Lung (tissue), 11 donors: ENCODE measurements at regions not wholly inside any gene's neighbourhood (a gene's known extent, or its start where the extent isn't known, plus 50 kb on each side); places are given as distances from the start of the nearest gene placed in this dataset.

Source experiments
- ATAC-seq: fragments of 200-7000 bp; cut with Tn5 transposase; one replicate; pipeline ENCODE4 v1.9.1; 2020; ENCODE audit warnings: moderate number of reproducible peaks; ENCODE audit not compliant: insufficient read depth, low FRiP score
- DNase-seq, 3 donors: peaks; one replicate each; pipeline ENCODE4 v3.0.0-alpha.2; 2013 to 2017
- H3K27ac ChIP-seq, 2 donors: one replicate each; pipeline ENCODE4 v1.5.1; 2013; ENCODE audit warnings: mild to moderate bottlenecking in 2 of 2, moderate library complexity in 2 of 2, control low read depth in 1 of 2, inconsistent platforms in 1 of 2, low read depth in 1 of 2, low read length in 1 of 2
- H3K27me3 ChIP-seq, 3 donors: one replicate each; pipeline ENCODE4 v1.5.1; 2013; ENCODE audit warnings: low read length in 2 of 3; ENCODE audit not compliant: control insufficient read depth in 3 of 3, insufficient read depth in 3 of 3
- H3K36me3 ChIP-seq, 4 donors: one replicate each; pipeline ENCODE4 v1.5.1; 2013; ENCODE audit warnings: low read length in 4 of 4, mild to moderate bottlenecking in 1 of 4, moderate library complexity in 1 of 4; ENCODE audit not compliant: control insufficient read depth in 4 of 4, insufficient read depth in 4 of 4
- H3K4me1 ChIP-seq, 5 donors: one replicate each; pipeline ENCODE4 v1.5.1; 2013; ENCODE audit warnings: low read length in 5 of 5, mild to moderate bottlenecking in 2 of 5, moderate library complexity in 1 of 5; ENCODE audit not compliant: control insufficient read depth in 5 of 5, insufficient read depth in 5 of 5
- H3K4me3 ChIP-seq: one replicate; pipeline ENCODE4 v1.5.1; 2013; ENCODE audit warnings: mild to moderate bottlenecking, control low read depth, moderate library complexity
- H3K9ac ChIP-seq, 2 donors: one replicate each; pipeline ENCODE4 v1.5.1; 2013; ENCODE audit warnings: low read length in 2 of 2, control low read depth in 1 of 2; ENCODE audit not compliant: insufficient read depth in 1 of 2
- H3K9me3 ChIP-seq, 4 donors: one replicate each; pipeline ENCODE4 v1.5.1; 2013; ENCODE audit warnings: low read length in 3 of 4, mild to moderate bottlenecking in 1 of 4, moderate library complexity in 1 of 4; ENCODE audit not compliant: control insufficient read depth in 4 of 4, insufficient read depth in 3 of 4
- WGBS, 2 donors: extraction: QIAGEN DNeasy Blood & Tissue Kit; methylation state at CpG; one replicate each; pipeline ENCODE4 v1.1.7; 2013; 5-methylcytosine and 5-hydroxymethylcytosine counted together
- TF ChIP-seq, protein P1 (sequence below): IDR thresholded peaks from 2 replicates; pipeline ENCODE4 v1.5.1; 2012; ENCODE audit warnings: mild to moderate bottlenecking; ENCODE audit errors: control extremely low read depth, extremely low read depth
- donor health status: control.
- donor health status: control.
- donor health status: Bipolar disorder and iron deficiency.
- donor health status: healthy.
- donor health status: DM: yes; HTN: yes; CAD: no.

DNA sequence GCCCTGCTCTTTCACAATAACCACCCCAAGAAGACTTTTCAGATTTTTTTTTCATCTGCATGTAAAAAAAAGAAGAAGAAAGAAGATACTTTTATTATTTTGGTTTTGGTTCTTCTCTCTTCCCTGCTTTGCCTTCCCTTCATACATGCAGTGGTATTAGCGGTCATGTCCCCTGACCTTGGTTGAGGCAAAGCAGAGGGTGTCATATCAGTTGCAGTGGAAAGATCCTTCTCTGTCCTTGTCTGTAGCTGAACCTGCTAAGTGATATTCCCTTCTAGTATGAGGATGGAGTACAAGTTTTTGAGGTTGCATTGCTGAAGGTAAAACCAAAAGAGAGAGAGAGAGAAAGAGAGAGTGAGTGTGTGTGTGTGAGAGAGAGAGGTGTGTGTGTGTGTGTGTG lies 345.7 kb downstream of the UTRN start:
- Histone ChIP-seq H3K9ac (no peak overlapping the region), H3K4me3 (no peak overlapping the region), H3K36me3 (no peaks in the 10 kb centered on the region), H3K27me3 (no peaks in the 10 kb centered on the region), H3K9me3 (no peaks in the 10 kb centered on the region), H3K27ac (no peak overlapping the region), H3K4me1 (peaks cover 0 to 6% (median 0%) of the 10 kb centered on the region in 5 donors)
- DNase-seq (no peak), ATAC-seq (no peak)
- TF ChIP-seq, protein P1, sequence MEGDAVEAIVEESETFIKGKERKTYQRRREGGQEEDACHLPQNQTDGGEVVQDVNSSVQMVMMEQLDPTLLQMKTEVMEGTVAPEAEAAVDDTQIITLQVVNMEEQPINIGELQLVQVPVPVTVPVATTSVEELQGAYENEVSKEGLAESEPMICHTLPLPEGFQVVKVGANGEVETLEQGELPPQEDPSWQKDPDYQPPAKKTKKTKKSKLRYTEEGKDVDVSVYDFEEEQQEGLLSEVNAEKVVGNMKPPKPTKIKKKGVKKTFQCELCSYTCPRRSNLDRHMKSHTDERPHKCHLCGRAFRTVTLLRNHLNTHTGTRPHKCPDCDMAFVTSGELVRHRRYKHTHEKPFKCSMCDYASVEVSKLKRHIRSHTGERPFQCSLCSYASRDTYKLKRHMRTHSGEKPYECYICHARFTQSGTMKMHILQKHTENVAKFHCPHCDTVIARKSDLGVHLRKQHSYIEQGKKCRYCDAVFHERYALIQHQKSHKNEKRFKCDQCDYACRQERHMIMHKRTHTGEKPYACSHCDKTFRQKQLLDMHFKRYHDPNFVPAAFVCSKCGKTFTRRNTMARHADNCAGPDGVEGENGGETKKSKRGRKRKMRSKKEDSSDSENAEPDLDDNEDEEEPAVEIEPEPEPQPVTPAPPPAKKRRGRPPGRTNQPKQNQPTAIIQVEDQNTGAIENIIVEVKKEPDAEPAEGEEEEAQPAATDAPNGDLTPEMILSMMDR: no peak
- 93 to 95% methylated on average over 1 of the region's 1 CpG for WGBS, 2 donors

DNA sequence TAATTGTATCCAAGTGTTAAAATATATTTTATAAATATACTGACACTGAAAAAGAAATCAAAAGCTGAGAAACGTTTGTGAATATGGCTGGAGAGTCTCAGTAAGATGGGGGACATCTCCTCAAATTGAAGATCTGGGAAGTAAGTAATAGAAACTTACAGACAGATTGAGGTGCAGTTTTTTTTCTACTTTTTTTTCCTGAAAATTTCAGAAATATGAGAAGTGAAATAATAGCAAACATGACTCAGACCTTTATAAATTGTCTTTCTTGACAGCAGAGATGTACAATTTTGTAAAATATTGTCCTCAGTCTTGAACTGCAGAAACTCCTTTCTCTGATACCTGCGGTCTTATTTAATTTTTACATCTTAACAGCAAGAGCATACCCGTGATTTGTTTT lies 347.1 kb downstream of the UTRN start:
- 77 to 88% methylated on average over 3 of the region's 3 CpGs for WGBS, 2 donors
- no peak for DNase-seq

DNA sequence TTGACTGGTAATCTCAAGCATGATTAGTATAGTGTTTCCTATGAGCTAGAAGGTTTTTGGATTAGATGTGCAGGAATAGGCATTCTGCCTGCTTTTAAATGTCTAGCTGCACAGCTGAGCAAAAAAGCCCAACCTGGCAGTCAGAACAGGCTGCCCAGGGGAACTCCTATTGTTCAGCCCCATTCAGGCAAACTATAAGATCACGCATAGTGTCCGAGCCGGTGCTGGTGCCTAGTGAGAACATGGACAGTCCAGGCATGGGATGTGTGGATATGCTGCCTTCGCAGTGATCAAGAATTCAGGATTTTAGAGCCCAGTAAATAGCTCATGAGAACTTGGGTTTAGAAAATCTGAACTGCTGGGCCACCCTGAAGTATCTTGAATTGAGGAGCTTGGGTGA lies 348.8 kb downstream of the UTRN start:
- WGBS, 2 donors: 96 to 98% methylated on average over 4 of the region's 4 CpGs
- Histone ChIP-seq H3K9ac (no peak overlapping the region), H3K9me3 (no peaks in the 10 kb centered on the region), H3K36me3 (no peaks in the 10 kb centered on the region), H3K27me3 (no peaks in the 10 kb centered on the region), H3K4me1 (peaks cover 0 to 9% (median 3%) of the 10 kb centered on the region in 5 donors), H3K4me3 (no peak overlapping the region), H3K27ac (no peak overlapping the region)
- DNase-seq (peak in 1 of 3 donors; percentile 22), ATAC-seq (no peak)
- TF ChIP-seq, protein P1: no peak

More for the DNA sequence above, 347.1 kb downstream of the UTRN start:
- H3K27me3 ChIP-seq: no peaks in the 10 kb centered on the region
- H3K9ac ChIP-seq: no peak overlapping the region
- H3K36me3 ChIP-seq: no peaks in the 10 kb centered on the region
- no peak overlapping the region for H3K4me3 ChIP-seq
- no peak for ATAC-seq
- no peak overlapping the region for H3K27ac ChIP-seq
- no peaks in the 10 kb centered on the region for H3K9me3 ChIP-seq
- TF ChIP-seq, protein P1: no peak
- peaks cover 0 to 6% (median 0%) of the 10 kb centered on the region in 5 donors for H3K4me1 ChIP-seq

DNA sequence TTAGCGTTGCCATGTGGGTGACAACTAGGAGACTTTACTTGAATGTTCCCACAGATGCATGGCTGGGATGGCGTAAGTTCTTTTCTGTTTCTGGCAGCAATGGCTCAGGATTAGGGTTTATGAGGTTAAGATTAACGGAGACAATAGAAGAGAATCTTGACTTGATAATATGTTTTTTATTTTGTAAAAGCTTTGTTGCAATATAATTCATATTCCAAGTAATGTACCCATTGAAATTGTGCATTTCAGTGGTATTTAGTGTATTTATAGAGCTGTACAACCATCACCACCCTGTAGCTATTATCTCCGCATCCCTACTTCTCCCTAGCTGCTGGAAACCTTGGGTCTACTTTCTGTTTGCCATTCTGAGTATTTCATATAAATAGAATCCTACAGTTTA lies 349.2 kb downstream of the UTRN start:
- no peaks in the 10 kb centered on the region for H3K27me3 ChIP-seq
- no peaks in the 10 kb centered on the region for H3K9me3 ChIP-seq
- ATAC-seq: no peak
- no peak overlapping the region for H3K4me3 ChIP-seq
- H3K4me1 ChIP-seq: peaks cover 0 to 13% (median 3%) of the 10 kb centered on the region in 5 donors
- H3K27ac ChIP-seq: no peak overlapping the region
- TF ChIP-seq, protein P1: no peak
- 98 to 100% methylated on average over 4 of the region's 4 CpGs for WGBS, 2 donors
- DNase-seq: no peak
- no peaks in the 10 kb centered on the region for H3K36me3 ChIP-seq
- H3K9ac ChIP-seq: no peak overlapping the region
